Motor neuron (in vitro differentiated cells): ENCODE measurements at regions not wholly inside any gene's neighbourhood (a gene's known extent, or its start where the extent isn't known, plus 50 kb on each side); places are given as distances from the start of the nearest gene placed in this dataset.
"Not testable (repeated sequence)": the region's sequence is repeated elsewhere in the genome, so short reads cannot be mapped to it uniquely, and the experiment has no call there.

Experiments
- ATAC-seq, 8 experiments: fragments of 200-7000 bp; cut with Tn5 transposase; replicated peaks in 6 of 8; 2 replicates each; pipeline ENCODE4 v1.8.0; 2021; ENCODE audit warnings: mild to moderate bottlenecking in 8 of 8, moderate library complexity in 8 of 8
- H3K27ac ChIP-seq, 2 donors: fragments of 250-450 bp; sonication (Bioruptor Pico); 2 replicates each; pipeline ENCODE4 v1.9.0; 2021; ENCODE audit warnings: antibody characterized with exemption in 2 of 2, mild to moderate bottlenecking in 2 of 2, moderate library complexity in 1 of 2
- H3K4me1 ChIP-seq, 2 donors: fragments of 250-450 bp; sonication (Bioruptor Pico); replicated peaks in 1 of 2; 2 replicates each; pipeline ENCODE4 v1.6.1; 2021; ENCODE audit warnings: antibody characterized with exemption in 2 of 2, mild to moderate bottlenecking in 2 of 2, moderate library complexity in 1 of 2
- H3K4me3 ChIP-seq, 5 donors: fragments of 250-450 bp; sonication (Bioruptor Pico); 2 replicates each; pipeline ENCODE4 v1.9.0; 2021; ENCODE audit warnings: antibody characterized with exemption in 5 of 5, mild to moderate bottlenecking in 5 of 5, moderate library complexity in 4 of 5
- WGBS, 10 experiments: fragments of 450-650 bp; shearing (Covaris generic); methylation state at CpG; one replicate each; pipeline ENCODE4 v1.0.0; 2022; 5-methylcytosine and 5-hydroxymethylcytosine counted together
- in situ Hi-C, 9 experiments: fragments of 400-800 bp; cut with MboI; loops; one replicate each; pipeline ENCODE4 v1.15.0; 2021; ENCODE audit warnings: low sequenced_read_pairs in 9 of 9, low pct_unique_long_range_greater_than_20kb in 2 of 9; ENCODE audit not compliant: unreplicated experiment in 9 of 9

DNA sequence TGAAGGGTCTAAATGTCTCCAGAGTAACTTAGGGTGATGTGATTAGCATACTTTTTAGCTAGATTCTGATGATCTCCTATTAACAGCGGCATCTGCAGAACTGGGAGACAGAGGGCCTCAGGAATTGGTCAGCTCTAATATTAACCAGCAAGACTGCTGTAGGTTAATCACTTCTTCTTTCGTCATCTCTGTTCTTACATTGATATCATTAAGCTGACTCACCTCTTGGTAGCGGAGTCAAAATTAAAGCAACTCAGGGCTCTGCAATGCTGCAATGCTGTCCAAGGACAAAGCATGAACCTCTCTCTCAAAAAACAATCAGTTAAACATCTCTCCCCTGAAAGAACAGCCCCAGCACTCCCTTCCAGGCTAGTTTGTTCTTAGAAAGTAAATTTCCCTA, 57.5 kb upstream of the TRA2B start:
- no peak overlapping the region for H3K4me3 ChIP-seq
- H3K27ac ChIP-seq: no peak overlapping the region
- in situ Hi-C loops: loop anchor here (25.0 kb wide), 6 partner anchors 117 to 1167 kb away; partner anchors contain the start of genes CRYGS (in 5 of the 9), DNAJB11 (in 1 of the 9), ETV5 (in 1 of the 9) and TBCCD1 (in 1 of the 9)
- H3K4me1 ChIP-seq: no peaks in the 10 kb centered on the region
- peak in 1 of 8 experiments; percentile 67 for ATAC-seq
- WGBS, 10 experiments: 42 to 100% (median 88%) methylated on average over 1 to 3 of the region's 3 CpGs; no CpG with 5 or more reads in 2 of the 10 experiments

DNA sequence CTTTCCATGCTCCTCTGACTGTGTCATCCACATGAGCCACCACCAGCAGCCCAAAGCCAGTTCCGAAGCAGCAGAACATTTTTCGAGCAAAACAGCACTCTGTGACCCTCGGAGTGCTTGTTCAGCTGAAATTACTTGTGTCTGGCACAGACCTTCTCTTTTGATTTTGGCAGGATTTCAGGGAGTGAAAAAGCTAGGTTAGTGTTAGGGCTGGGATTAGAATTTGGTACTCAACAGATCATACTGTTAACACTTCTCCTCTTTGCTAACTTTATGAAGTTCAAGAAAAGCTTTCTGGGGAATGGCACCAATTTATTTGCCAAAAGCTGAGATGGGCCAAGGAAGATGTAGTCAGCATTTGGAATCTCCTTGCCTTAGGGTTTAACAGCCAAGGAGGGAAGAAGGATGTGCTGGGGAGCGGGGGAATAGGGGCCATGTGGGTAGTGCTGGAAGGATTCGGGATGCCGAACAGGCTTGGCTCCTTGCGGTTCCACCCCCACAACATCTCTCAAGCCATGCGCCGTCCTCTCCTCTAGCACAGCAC, 55.1 kb upstream of the TRA2B start:
- Histone ChIP-seq H3K27ac (no peak overlapping the region), H3K4me3 (no peak overlapping the region), H3K4me1 (no peaks in the 10 kb centered on the region)
- ATAC-seq: peak in 2 of 8 experiments; percentile 18 to 20
- in situ Hi-C loops: loop anchor here (25.0 kb wide), 6 partner anchors 119 to 1169 kb away; partner anchors contain the start of genes CRYGS (in 5 of the 9), DNAJB11 (in 1 of the 9), ETV5 (in 1 of the 9) and TBCCD1 (in 1 of the 9)
- 0 to 100% (median 65%) methylated on average over 1 to 8 of the region's 9 CpGs; no CpG with 5 or more reads in 1 of the 10 experiments for WGBS, 10 experiments

- not testable (repeated sequence) for ATAC-seq, H3K4me3 ChIP-seq, H3K4me1 ChIP-seq, H3K27ac ChIP-seq
- no CpG with 5 or more reads among the region's 4 CpGs for WGBS, 10 experiments
- in situ Hi-C loops: loop anchor here (25.0 kb wide), 6 partner anchors 121 to 1171 kb away; partner anchors contain the start of genes CRYGS (in 5 of the 9), DNAJB11 (in 1 of the 9), ETV5 (in 1 of the 9) and TBCCD1 (in 1 of the 9)
These were observed 53.2 kb upstream of the TRA2B start for GRCh38 chr3:185990995-185991394.

DNA sequence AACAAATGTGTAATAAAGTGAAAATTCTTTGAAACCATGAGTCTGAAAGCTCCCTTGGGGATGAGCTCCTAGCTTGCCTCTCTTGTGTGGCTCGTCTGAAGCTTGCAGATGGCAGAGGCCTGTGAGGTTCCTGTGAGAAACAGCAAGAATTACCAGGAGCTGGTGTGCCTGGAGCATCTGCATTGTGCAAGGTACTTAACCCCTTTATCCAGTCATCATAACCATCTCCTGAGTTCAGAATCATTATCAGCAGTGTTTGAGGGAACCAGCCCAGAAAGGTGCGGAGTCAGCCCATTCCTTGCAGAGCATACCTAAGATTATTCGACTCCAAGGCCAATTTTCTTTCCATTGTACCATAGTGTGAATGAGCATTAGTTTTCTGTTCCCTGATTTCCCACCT, 51.7 kb upstream of the TRA2B start:
- no peak for ATAC-seq
- no peak overlapping the region for H3K27ac ChIP-seq
- no peaks in the 10 kb centered on the region for H3K4me1 ChIP-seq
- in situ Hi-C loops: loop anchor here (10.0 to 25.0 kb wide), 9 partner anchors 115 to 1173 kb away; partner anchors contain the start of genes CRYGS (in 5 of the 9), ETV5 (in 2 of the 9), DNAJB11 (in 1 of the 9) and TBCCD1 (in 1 of the 9)
- 60 to 100% (median 88%) methylated on average over 1 to 3 of the region's 3 CpGs; no CpG with 5 or more reads in 1 of the 10 experiments for WGBS, 10 experiments
- H3K4me3 ChIP-seq: no peak overlapping the region

- WGBS, 10 experiments: 36 to 100% (median 64%) methylated on average over 1 to 3 of the region's 3 CpGs; no CpG with 5 or more reads in 2 of the 10 experiments
- Histone ChIP-seq H3K27ac (no peak overlapping the region), H3K4me1 (no peaks in the 10 kb centered on the region), H3K4me3 (no peak overlapping the region)
- in situ Hi-C loops: loop anchor here (10.0 to 25.0 kb wide), 9 partner anchors 116 to 1174 kb away; partner anchors contain the start of genes CRYGS (in 5 of the 9), ETV5 (in 2 of the 9), DNAJB11 (in 1 of the 9) and TBCCD1 (in 1 of the 9)
- ATAC-seq: no peak
These were observed 51.0 kb upstream of the TRA2B start for GRCh38 chr3:185988816-185989175.

DNA sequence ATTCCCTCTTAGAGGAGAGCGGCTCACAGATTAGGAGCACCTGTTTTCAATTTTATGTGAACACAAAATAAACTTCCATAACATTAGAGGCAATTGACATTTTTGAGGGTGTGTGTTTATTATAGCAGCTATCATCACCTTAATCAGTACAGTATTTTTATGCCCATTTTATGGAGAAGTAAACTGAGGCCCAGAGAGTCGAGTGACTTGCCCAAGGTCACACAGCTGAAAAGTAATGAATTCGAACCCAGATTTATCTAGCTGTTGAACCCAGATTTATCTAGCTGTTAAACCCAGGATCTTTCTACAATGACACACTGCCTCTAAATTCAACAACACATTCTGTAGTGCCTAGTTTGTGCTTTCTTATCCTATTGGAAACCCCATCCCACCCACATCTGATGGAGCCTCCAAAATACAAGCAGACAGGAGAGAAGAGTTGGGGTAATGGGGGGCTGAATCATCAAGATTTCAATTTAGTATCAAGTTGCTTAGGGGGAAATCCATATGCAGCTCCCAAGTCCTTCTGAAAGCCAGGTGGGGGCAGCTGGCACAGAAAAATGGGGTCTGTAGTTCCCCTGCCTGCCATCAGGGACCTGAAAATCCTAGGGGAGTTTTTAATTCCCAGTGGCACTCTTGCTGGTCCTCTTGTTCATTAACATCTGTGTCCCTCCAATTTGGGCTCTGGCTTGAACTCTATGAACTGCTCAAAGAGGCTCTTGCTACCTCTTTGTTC, 50.4 kb upstream of the TRA2B start:
- WGBS, 10 experiments: 30 to 100% (median 89%) methylated on average over 1 to 3 of the region's 3 CpGs; no CpG with 5 or more reads in 2 of the 10 experiments
- no peak for ATAC-seq
- Histone ChIP-seq H3K4me1 (peaks cover 0 to 2% of the 10 kb centered on the region in 2 donors), H3K4me3 (no peak overlapping the region), H3K27ac (no peak overlapping the region)
- in situ Hi-C loops: loop anchor here (10.0 to 25.0 kb wide), 9 partner anchors 117 to 1174 kb away; partner anchors contain the start of genes CRYGS (in 5 of the 9), ETV5 (in 2 of the 9), DNAJB11 (in 1 of the 9) and TBCCD1 (in 1 of the 9)
